OCI-LY1 (cell line): ENCODE measurements at regions not wholly inside any gene's neighbourhood (a gene's known extent, or its start where the extent isn't known, plus 50 kb on each side); places are given as distances from the start of the nearest gene placed in this dataset.

Source experiments
- H2AFZ ChIP-seq: fragments of 200-600 bp; sonication (generic), shearing (Covaris generic); 2 replicates; pipeline ENCODE4 v1.6.0; 2014; ENCODE audit warnings: antibody characterized with exemption, mild to moderate bottlenecking, low read length
- H3F3A ChIP-seq: fragments of 200-600 bp; sonication (generic), shearing (Covaris generic); 2 replicates; pipeline ENCODE4 v1.6.0; 2014; ENCODE audit warnings: mild to moderate bottlenecking, antibody characterized with exemption, low read length, moderate library complexity; ENCODE audit not compliant: insufficient read depth
- H3K27ac ChIP-seq: fragments of 200-600 bp; sonication (generic); 2 replicates; pipeline ENCODE4 v1.5.1; 2014; ENCODE audit warnings: low read length, mixed run types, mild to moderate bottlenecking, low read depth; ENCODE audit not compliant: poor library complexity, severe bottlenecking
- H3K27me3 ChIP-seq: fragments of 200-600 bp; sonication (generic); 2 replicates; pipeline ENCODE4 v1.6.0; 2014; ENCODE audit warnings: antibody characterized with exemption, mild to moderate bottlenecking, low read length, moderate library complexity; ENCODE audit not compliant: insufficient read depth
- H3K36me3 ChIP-seq: fragments of 200-600 bp; sonication (generic); 2 replicates; pipeline ENCODE4 v1.6.1; 2014; ENCODE audit warnings: mild to moderate bottlenecking, antibody characterized with exemption, low read length, moderate library complexity, mixed read lengths; ENCODE audit not compliant: insufficient read depth
- H3K4me1 ChIP-seq: fragments of 200-600 bp; sonication (generic); 2 replicates; pipeline ENCODE4 v1.5.1; 2014; ENCODE audit warnings: mild to moderate bottlenecking, low read length, moderate library complexity; ENCODE audit not compliant: insufficient read depth, severe bottlenecking
- H3K4me2 ChIP-seq: fragments of 200-600 bp; sonication (generic), shearing (Covaris generic); 2 replicates; pipeline ENCODE4 v1.6.1; 2014; ENCODE audit warnings: low read length
- H3K4me3 ChIP-seq: fragments of 200-600 bp; sonication (generic); 2 replicates; pipeline ENCODE4 v1.5.1; 2014; ENCODE audit warnings: low read length, low read depth, mild to moderate bottlenecking, mixed read lengths; ENCODE audit not compliant: poor library complexity, severe bottlenecking
- H3K79me2 ChIP-seq: fragments of 200-600 bp; shearing (Covaris generic); 2 replicates; pipeline ENCODE4 v1.6.1; 2016; ENCODE audit warnings: mixed run types, low read length, mixed read lengths; ENCODE audit not compliant: insufficient read depth
- H3K9ac ChIP-seq: fragments of 200-600 bp; sonication (generic), shearing (Covaris generic); 2 replicates; pipeline ENCODE4 v1.6.1; 2014; ENCODE audit warnings: mild to moderate bottlenecking, low read length, mixed read lengths
- H3K9me2 ChIP-seq: fragments of 200-600 bp; sonication (generic), shearing (Covaris generic); 2 replicates; pipeline ENCODE4 v1.6.1; 2014; ENCODE audit warnings: low read depth, mild to moderate bottlenecking, low read length, mixed read lengths
- H3K9me3 ChIP-seq: fragments of 200-600 bp; shearing (Covaris generic); 2 replicates; pipeline ENCODE4 v1.6.1; 2014; ENCODE audit warnings: low read length, mixed read lengths
- H4K20me1 ChIP-seq: fragments of 200-600 bp; sonication (generic), shearing (Covaris generic); 2 replicates; pipeline ENCODE4 v1.6.0; 2016; ENCODE audit warnings: mild to moderate bottlenecking, low read length; ENCODE audit not compliant: insufficient read depth
- EZH2 ChIP-seq: fragments of 200-600 bp; sonication (generic), shearing (Covaris generic); IDR thresholded peaks from 2 replicates; pipeline ENCODE4 v1.8.0; 2017; ENCODE audit warnings: borderline replicate concordance, mixed run types, mild to moderate bottlenecking, antibody characterized with exemption, low read length, moderate library complexity, mixed read lengths
- TF ChIP-seq, protein P1 (sequence below): fragments of 200-600 bp; sonication (generic), shearing (Covaris generic); IDR thresholded peaks from 2 replicates; pipeline ENCODE4 v1.5.1; 2017; ENCODE audit warnings: mild to moderate bottlenecking, antibody characterized with exemption, low read length, moderate library complexity, mixed read lengths

DNA sequence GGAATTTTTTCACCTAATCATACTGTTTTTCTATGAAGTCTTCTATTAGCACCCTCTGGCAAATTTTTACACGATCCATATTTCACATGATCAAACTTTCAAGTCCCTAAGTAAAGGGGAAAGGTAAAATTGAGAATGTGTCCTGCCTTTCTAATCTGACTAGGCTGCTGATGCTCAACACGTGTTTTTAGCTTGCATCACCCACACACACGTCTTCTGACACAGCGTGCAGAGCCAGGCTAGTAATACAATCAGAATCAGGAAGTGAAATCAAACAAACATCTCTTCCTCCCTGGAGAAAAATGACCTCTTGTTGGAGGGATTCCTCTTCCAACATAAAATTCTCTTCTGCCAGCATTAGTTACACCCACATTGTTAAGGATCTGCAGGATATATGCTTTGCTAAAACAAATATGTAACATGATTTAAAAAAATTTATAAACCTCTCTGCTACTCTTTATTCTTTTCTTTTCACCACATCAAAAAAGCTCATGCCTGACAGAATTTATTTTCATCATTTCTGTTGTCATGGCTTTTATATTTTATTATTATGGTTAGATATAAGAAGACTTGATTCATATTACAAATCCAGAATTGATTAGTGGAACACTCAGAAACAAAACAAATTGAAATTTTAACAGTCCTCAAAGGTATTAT is 122.4 kb downstream of the RAP2B start:
- no peak overlapping the region for H2AFZ ChIP-seq
- H3K9me3 ChIP-seq = no peaks in the 10 kb centered on the region
- TF ChIP-seq EZH2 = no peak
- TF ChIP-seq, protein P1, sequence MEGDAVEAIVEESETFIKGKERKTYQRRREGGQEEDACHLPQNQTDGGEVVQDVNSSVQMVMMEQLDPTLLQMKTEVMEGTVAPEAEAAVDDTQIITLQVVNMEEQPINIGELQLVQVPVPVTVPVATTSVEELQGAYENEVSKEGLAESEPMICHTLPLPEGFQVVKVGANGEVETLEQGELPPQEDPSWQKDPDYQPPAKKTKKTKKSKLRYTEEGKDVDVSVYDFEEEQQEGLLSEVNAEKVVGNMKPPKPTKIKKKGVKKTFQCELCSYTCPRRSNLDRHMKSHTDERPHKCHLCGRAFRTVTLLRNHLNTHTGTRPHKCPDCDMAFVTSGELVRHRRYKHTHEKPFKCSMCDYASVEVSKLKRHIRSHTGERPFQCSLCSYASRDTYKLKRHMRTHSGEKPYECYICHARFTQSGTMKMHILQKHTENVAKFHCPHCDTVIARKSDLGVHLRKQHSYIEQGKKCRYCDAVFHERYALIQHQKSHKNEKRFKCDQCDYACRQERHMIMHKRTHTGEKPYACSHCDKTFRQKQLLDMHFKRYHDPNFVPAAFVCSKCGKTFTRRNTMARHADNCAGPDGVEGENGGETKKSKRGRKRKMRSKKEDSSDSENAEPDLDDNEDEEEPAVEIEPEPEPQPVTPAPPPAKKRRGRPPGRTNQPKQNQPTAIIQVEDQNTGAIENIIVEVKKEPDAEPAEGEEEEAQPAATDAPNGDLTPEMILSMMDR = no peak
- no peaks in the 10 kb centered on the region for H3F3A ChIP-seq
- no peak overlapping the region for H3K4me2 ChIP-seq
- H3K4me1 ChIP-seq = peaks cover 6% of the 10 kb centered on the region
- H4K20me1 ChIP-seq = no peaks in the 10 kb centered on the region
- no peaks in the 10 kb centered on the region for H3K36me3 ChIP-seq
- no peaks in the 10 kb centered on the region for H3K79me2 ChIP-seq
- no peak overlapping the region for H3K4me3 ChIP-seq
- no peak overlapping the region for H3K27ac ChIP-seq
- peaks cover 5% of the 10 kb centered on the region; the same call in 1 of the 2 replicates for H3K27me3 ChIP-seq
- no peak overlapping the region for H3K9ac ChIP-seq
- H3K9me2 ChIP-seq = no peaks in the 10 kb centered on the region

DNA sequence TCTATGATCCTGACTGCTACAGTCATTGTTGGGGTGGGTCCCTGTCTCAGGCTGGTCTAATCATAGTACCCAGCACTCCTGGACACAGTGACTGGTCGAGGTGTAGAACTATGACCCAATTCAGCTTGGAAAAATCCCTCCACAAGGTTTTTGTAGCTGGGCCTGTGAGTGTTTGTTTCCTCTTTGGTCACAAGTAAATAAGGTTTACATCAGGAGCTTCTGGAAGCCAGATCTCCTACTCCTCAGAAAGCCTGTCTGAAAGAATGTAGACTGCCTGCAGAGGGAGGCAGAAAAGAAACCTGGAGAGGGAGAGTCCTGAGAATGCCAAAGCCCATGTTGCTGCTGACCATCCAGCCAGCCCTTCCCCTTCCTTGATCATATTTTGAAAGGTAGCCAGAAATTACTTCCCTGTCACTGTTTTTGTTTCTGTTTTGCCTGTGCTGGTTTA is 123.2 kb downstream of the RAP2B start:
- no peak overlapping the region for H3K4me3 ChIP-seq
- H3K4me1 ChIP-seq = peaks cover 6% of the 10 kb centered on the region
- H4K20me1 ChIP-seq = no peaks in the 10 kb centered on the region
- H3K4me2 ChIP-seq = no peak overlapping the region
- H3K9me3 ChIP-seq = no peaks in the 10 kb centered on the region
- no peak overlapping the region for H3K9ac ChIP-seq
- no peaks in the 10 kb centered on the region for H3K36me3 ChIP-seq
- TF ChIP-seq EZH2 = no peak
- TF ChIP-seq, protein P1 = no peak
- H3K9me2 ChIP-seq = no peaks in the 10 kb centered on the region
- H3F3A ChIP-seq = no peaks in the 10 kb centered on the region
- no peak overlapping the region for H2AFZ ChIP-seq
- no peaks in the 10 kb centered on the region for H3K79me2 ChIP-seq
- peaks cover 5% of the 10 kb centered on the region; the same call in 1 of the 2 replicates for H3K27me3 ChIP-seq
- H3K27ac ChIP-seq = no peak overlapping the region

DNA sequence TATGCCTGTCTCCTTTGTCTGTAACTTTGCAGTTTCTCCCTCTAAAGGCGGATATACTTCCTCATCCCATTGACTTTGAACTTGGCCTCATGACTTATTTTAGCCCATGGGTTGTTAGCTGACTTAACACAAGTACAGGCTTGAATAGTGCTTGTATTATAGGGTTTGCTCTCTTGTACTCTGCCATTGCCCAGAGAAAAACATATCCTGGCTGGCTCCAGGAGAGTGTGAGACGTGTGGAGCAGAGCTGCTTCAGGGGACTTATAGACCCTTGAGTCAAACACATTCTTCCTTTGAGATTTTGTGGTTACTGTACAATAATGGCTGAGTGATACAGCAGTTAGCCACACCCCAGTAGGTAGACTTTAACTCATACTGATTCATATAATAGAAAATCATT is 124.0 kb downstream of the RAP2B start:
- TF ChIP-seq, protein P1 = no peak
- TF ChIP-seq EZH2 = no peak
- Histone ChIP-seq H3K27ac (no peak overlapping the region), H3K9me3 (no peaks in the 10 kb centered on the region), H3K79me2 (no peaks in the 10 kb centered on the region), H3K4me2 (no peak overlapping the region), H3K9me2 (no peaks in the 10 kb centered on the region), H2AFZ (no peak overlapping the region), H3K27me3 (peaks cover 5% of the 10 kb centered on the region; the same call in 1 of the 2 replicates), H3K4me1 (peaks cover 6% of the 10 kb centered on the region), H3K4me3 (no peak overlapping the region), H4K20me1 (no peaks in the 10 kb centered on the region), H3F3A (no peaks in the 10 kb centered on the region), H3K9ac (no peak overlapping the region), H3K36me3 (no peaks in the 10 kb centered on the region)
